HepG2 (cell line): ENCODE measurements at regions not wholly inside any gene's neighbourhood (a gene's known extent, or its start where the extent isn't known, plus 50 kb on each side); places are given as distances from the start of the nearest gene placed in this dataset.

Source experiments
- HOXD1 ChIP-seq: sonication (generic); formaldehyde crosslinking; IDR thresholded peaks from 2 replicates; pipeline ENCODE4 v1.5.0; 2020; ENCODE audit warnings: missing genetic modification reagents
- RCOR2 ChIP-seq: IDR thresholded peaks from 2 replicates; pipeline ENCODE4 v1.6.1; 2016; ENCODE audit warnings: missing biosample characterization, missing genetic modification reagents
- ZSCAN21 ChIP-seq: sonication (generic); formaldehyde crosslinking; IDR thresholded peaks from 2 replicates; pipeline ENCODE4 v1.8.0; 2022; ENCODE audit warnings: mild to moderate bottlenecking, missing genetic modification reagents, moderate library complexity, borderline replicate concordance
- TF ChIP-seq, protein P1 (sequence below): sonication (generic); formaldehyde crosslinking; IDR thresholded peaks from 2 replicates; pipeline ENCODE4 v1.9.0; 2021; ENCODE audit warnings: missing genetic modification reagents, borderline replicate concordance
- TF ChIP-seq, protein P2 (sequence below): sonication (generic); formaldehyde crosslinking; IDR thresholded peaks from 2 replicates; pipeline ENCODE4 v1.4.0; 2020; ENCODE audit warnings: missing genetic modification reagents, borderline replicate concordance
- TF ChIP-seq, protein P3 (sequence below): sonication (generic); formaldehyde crosslinking; IDR thresholded peaks from 2 replicates; pipeline ENCODE4 v1.4.0; 2020; ENCODE audit warnings: low read depth, missing genetic modification reagents

DNA sequence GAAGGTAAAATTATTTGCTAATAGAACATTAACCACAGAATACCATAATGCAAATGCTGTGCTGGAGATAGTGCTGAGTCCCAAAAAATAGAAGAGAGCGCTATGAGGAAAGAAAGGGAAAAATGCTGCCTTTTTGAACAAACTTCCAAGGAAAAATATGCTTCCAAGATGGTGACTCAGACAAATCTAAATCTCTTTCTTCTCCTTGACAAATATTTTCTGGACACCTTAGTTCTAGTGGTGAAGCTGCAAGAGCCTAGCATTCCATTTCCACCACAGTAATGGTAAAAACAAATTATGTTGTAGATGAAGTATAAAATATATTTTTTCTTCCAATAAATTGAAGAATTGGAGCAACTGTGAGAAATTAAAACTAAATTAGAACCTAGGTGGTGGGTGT is 155.6 kb upstream of the TBX18 start (continued):
- TF ChIP-seq ZSCAN21 (CRISPR knock-in tag), result no peak
- no peak for TF ChIP-seq HOXD1 (CRISPR knock-in tag)
- TF ChIP-seq, protein P1, sequence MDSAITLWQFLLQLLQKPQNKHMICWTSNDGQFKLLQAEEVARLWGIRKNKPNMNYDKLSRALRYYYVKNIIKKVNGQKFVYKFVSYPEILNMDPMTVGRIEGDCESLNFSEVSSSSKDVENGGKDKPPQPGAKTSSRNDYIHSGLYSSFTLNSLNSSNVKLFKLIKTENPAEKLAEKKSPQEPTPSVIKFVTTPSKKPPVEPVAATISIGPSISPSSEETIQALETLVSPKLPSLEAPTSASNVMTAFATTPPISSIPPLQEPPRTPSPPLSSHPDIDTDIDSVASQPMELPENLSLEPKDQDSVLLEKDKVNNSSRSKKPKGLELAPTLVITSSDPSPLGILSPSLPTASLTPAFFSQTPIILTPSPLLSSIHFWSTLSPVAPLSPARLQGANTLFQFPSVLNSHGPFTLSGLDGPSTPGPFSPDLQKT, result no peak
- no peak for TF ChIP-seq RCOR2
- TF ChIP-seq, protein P2, sequence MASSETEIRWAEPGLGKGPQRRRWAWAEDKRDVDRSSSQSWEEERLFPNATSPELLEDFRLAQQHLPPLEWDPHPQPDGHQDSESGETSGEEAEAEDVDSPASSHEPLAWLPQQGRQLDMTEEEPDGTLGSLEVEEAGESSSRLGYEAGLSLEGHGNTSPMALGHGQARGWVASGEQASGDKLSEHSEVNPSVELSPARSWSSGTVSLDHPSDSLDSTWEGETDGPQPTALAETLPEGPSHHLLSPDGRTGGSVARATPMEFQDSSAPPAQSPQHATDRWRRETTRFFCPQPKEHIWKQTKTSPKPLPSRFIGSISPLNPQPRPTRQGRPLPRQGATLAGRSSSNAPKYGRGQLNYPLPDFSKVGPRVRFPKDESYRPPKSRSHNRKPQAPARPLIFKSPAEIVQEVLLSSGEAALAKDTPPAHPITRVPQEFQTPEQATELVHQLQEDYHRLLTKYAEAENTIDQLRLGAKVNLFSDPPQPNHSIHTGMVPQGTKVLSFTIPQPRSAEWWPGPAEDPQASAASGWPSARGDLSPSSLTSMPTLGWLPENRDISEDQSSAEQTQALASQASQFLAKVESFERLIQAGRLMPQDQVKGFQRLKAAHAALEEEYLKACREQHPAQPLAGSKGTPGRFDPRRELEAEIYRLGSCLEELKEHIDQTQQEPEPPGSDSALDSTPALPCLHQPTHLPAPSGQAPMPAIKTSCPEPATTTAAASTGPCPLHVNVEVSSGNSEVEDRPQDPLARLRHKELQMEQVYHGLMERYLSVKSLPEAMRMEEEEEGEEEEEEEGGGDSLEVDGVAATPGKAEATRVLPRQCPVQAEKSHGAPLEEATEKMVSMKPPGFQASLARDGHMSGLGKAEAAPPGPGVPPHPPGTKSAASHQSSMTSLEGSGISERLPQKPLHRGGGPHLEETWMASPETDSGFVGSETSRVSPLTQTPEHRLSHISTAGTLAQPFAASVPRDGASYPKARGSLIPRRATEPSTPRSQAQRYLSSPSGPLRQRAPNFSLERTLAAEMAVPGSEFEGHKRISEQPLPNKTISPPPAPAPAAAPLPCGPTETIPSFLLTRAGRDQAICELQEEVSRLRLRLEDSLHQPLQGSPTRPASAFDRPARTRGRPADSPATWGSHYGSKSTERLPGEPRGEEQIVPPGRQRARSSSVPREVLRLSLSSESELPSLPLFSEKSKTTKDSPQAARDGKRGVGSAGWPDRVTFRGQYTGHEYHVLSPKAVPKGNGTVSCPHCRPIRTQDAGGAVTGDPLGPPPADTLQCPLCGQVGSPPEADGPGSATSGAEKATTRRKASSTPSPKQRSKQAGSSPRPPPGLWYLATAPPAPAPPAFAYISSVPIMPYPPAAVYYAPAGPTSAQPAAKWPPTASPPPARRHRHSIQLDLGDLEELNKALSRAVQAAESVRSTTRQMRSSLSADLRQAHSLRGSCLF, result no peak
- TF ChIP-seq, protein P3, sequence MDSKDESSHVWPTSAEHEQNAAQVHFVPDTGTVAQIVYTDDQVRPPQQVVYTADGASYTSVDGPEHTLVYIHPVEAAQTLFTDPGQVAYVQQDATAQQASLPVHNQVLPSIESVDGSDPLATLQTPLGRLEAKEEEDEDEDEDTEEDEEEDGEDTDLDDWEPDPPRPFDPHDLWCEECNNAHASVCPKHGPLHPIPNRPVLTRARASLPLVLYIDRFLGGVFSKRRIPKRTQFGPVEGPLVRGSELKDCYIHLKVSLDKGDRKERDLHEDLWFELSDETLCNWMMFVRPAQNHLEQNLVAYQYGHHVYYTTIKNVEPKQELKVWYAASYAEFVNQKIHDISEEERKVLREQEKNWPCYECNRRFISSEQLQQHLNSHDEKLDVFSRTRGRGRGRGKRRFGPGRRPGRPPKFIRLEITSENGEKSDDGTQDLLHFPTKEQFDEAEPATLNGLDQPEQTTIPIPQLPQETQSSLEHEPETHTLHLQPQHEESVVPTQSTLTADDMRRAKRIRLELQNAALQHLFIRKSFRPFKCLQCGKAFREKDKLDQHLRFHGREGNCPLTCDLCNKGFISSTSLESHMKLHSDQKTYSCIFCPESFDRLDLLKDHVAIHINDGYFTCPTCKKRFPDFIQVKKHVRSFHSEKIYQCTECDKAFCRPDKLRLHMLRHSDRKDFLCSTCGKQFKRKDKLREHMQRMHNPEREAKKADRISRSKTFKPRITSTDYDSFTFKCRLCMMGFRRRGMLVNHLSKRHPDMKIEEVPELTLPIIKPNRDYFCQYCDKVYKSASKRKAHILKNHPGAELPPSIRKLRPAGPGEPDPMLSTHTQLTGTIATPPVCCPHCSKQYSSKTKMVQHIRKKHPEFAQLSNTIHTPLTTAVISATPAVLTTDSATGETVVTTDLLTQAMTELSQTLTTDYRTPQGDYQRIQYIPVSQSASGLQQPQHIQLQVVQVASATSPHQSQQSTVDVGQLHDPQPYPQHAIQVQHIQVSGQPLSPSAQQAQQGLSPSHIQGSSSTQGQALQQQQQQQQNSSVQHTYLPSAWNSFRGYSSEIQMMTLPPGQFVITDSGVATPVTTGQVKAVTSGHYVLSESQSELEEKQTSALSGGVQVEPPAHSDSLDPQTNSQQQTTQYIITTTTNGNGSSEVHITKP (CRISPR knock-in tag), result no peak
